GM12892 (cell line): ENCODE measurements at regions not wholly inside any gene's neighbourhood (a gene's known extent, or its start where the extent isn't known, plus 50 kb on each side); places are given as distances from the start of the nearest gene placed in this dataset.
"Not testable (repeated sequence)": the region's sequence is repeated elsewhere in the genome, so short reads cannot be mapped to it uniquely, and the experiment has no call there.

Experiments
- DNase-seq: peaks from one replicate; pipeline ENCODE4 v3.0.0; 2011; ENCODE audit not compliant: insufficient read length
- FAIRE-seq: peaks from 2 replicates; lab custom pipeline; 2011; peaks lifted over from hg19 to GRCh38; lab: Jason Lieb, UNC
- POLR2A ChIP-seq: IDR thresholded peaks from 2 replicates; pipeline ENCODE4 v1.6.1; 2011; ENCODE audit warnings: low read depth, low read length, control low read depth
- POLR2AphosphoS5 ChIP-seq: IDR thresholded peaks from 2 replicates; pipeline ENCODE4 v1.6.1; 2011; ENCODE audit warnings: low read depth, low read length, control low read depth
- TAF1 ChIP-seq: IDR thresholded peaks from 2 replicates; pipeline ENCODE4 v1.6.1; 2011; ENCODE audit warnings: low read depth, mild to moderate bottlenecking, control low read depth, low read length, borderline replicate concordance

GRCh38 chr13:65314008-65314407 lies 1916.1 kb downstream of the PCDH9 start:
- FAIRE-seq (no peak), DNase-seq (no peak)
- TF ChIP-seq POLR2AphosphoS5 (no peak), TAF1 (no peak), POLR2A (no peak)

- no peak for TF ChIP-seq POLR2AphosphoS5
- TF ChIP-seq POLR2A, result no peak
- DNase-seq, result no peak
- no peak for FAIRE-seq
Measured at GRCh38 chr13:65310663-65311328, 1919.3 kb downstream of the PCDH9 start.

GRCh38 chr13:65309906-65310305 lies 1920.2 kb downstream of the PCDH9 start:
- FAIRE-seq (no peak), DNase-seq (no peak)
- TF ChIP-seq POLR2AphosphoS5 (no peak), POLR2A (no peak), TAF1 (no peak)

GRCh38 chr13:65308729-65309128 lies 1921.4 kb downstream of the PCDH9 start:
- DNase-seq, FAIRE-seq: not testable (repeated sequence)

GRCh38 chr13:65307056-65307455 lies 1923.1 kb downstream of the PCDH9 start:
- TF ChIP-seq POLR2AphosphoS5, result no peak
- no peak for TF ChIP-seq POLR2A
- TF ChIP-seq TAF1, result no peak
- FAIRE-seq (no peak), DNase-seq (no peak)

- FAIRE-seq, result no peak
- TF ChIP-seq TAF1 (no peak), POLR2AphosphoS5 (no peak), POLR2A (no peak)
- DNase-seq, result no peak
Measured at GRCh38 chr13:65302691-65303090, 1927.4 kb downstream of the PCDH9 start.

GRCh38 chr13:65301506-65301905 lies 1928.6 kb downstream of the PCDH9 start:
- no peak for FAIRE-seq
- no peak for TF ChIP-seq POLR2A
- no peak for TF ChIP-seq TAF1
- TF ChIP-seq POLR2AphosphoS5, result no peak

GRCh38 chr13:65300220-65300619 lies 1929.9 kb downstream of the PCDH9 start:
- DNase-seq (no peak), FAIRE-seq (no peak)
- TF ChIP-seq POLR2A (no peak), POLR2AphosphoS5 (no peak), TAF1 (no peak)

More at GRCh38 chr13:65301506-65301905, 1928.6 kb downstream of the PCDH9 start:
- DNase-seq, result no peak

GRCh38 chr13:65293530-65294198 lies 1936.5 kb downstream of the PCDH9 start:
- TF ChIP-seq TAF1 (no peak), POLR2AphosphoS5 (no peak), POLR2A (no peak)
- DNase-seq, result no peak
- no peak for FAIRE-seq

- TF ChIP-seq POLR2A (no peak), POLR2AphosphoS5 (no peak), TAF1 (no peak)
- FAIRE-seq (no peak), DNase-seq (no peak)
Measured at GRCh38 chr13:65292488-65292901, 1937.6 kb downstream of the PCDH9 start.

- no peak for TF ChIP-seq POLR2AphosphoS5
- TF ChIP-seq POLR2A, result no peak
- no peak for TF ChIP-seq TAF1
- FAIRE-seq, result no peak
Measured at GRCh38 chr13:65287405-65287804, 1942.7 kb downstream of the PCDH9 start.

More at GRCh38 chr13:65287405-65287804, 1942.7 kb downstream of the PCDH9 start:
- DNase-seq, result no peak
